ENCODE measurements at regions not wholly inside any gene's neighbourhood (a gene's known extent, or its start where the extent isn't known, plus 50 kb on each side); places are given as distances from the start of the nearest gene placed in this dataset.

DNA sequence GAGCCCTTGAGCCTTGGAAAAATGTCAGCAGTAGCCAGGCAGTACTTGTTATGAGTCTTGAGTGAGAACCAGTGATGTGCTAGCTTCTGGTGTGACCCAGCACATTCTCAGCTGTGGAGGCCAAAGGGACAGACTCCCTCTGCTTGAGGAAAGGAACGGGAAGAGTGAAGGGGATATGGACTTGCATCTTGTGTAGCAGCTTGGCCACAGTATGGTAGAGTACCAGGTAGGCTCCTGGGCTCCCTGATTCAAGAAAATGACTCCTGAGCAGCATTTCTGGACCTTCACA, 1601.9 kb upstream of the ADGRL3 start:
- H3K27me3 Mint-ChIP-seq (ENCODE audit: low read depth), result no peaks in the 10 kb centered on the region
- peaks cover 7% of the 10 kb centered on the region for H3K9me3 Mint-ChIP-seq
- POLR2A ChIA-PET, result no interaction called here
- DNase-seq (ENCODE audit: low spot score), result no peak
- TF ChIP-seq, protein P1, sequence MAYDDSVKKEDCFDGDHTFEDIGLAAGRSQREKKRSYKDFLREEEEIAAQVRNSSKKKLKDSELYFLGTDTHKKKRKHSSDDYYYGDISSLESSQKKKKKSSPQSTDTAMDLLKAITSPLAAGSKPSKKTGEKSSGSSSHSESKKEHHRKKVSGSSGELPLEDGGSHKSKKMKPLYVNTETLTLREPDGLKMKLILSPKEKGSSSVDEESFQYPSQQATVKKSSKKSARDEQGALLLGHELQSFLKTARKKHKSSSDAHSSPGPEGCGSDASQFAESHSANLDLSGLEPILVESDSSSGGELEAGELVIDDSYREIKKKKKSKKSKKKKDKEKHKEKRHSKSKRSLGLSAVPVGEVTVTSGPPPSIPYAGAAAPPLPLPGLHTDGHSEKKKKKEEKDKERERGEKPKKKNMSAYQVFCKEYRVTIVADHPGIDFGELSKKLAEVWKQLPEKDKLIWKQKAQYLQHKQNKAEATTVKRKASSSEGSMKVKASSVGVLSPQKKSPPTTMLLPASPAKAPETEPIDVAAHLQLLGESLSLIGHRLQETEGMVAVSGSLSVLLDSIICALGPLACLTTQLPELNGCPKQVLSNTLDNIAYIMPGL (CRISPR knock-in tag; IDR thresholded peaks at IDR 0.05), result no peak
- ATAC-seq, result no peak
- no peaks in the 10 kb centered on the region for H3K4me1 Mint-ChIP-seq
- H3K36me3 Mint-ChIP-seq, result no peaks in the 10 kb centered on the region
- H3K27ac Mint-ChIP-seq, result no peak overlapping the region
- H3K4me3 Mint-ChIP-seq, result no peak overlapping the region
- CTCF ChIA-PET, result no interaction called here

DNA sequence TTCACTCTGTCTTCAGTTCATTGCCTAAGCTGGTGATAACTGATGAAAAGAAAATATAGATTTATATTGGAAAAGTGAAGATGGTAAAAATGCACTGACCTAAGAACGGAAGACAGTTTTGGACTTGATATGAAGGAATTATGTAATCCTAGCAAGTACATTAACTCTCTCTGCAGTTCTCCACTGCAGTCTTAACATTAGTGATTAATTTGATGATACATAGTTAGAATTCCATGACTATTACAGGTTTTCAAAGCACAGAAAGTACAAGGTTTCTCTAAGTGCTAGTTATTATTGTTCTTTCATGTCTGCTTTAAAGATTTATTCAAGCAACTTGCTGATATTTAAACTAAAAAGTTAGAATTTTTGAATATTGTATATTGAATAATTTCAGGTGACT, 1591.7 kb upstream of the ADGRL3 start:
- POLR2A ChIA-PET, result no interaction called here
- no peak for DNase-seq (ENCODE audit: low spot score)
- no peak overlapping the region for H3K27ac Mint-ChIP-seq
- TF ChIP-seq SOX15 (CRISPR knock-in tag; IDR thresholded peaks at IDR 0.05) (no peak), GTF2I (CRISPR knock-in tag; conservative IDR thresholded peaks at IDR 0.05) (no peak), RORB (CRISPR knock-in tag; IDR thresholded peaks at IDR 0.05) (no peak), ATF1 (CRISPR knock-in tag; IDR thresholded peaks at IDR 0.05) (no peak), TP53 (CRISPR knock-in tag; IDR thresholded peaks at IDR 0.05) (no peak), NFATC4 (CRISPR knock-in tag; IDR thresholded peaks at IDR 0.05) (no peak), JUN (CRISPR knock-in tag; IDR thresholded peaks at IDR 0.05) (no peak), ZNF423 (CRISPR knock-in tag; IDR thresholded peaks at IDR 0.05) (no peak), ZNF232 (CRISPR knock-in tag; IDR thresholded peaks at IDR 0.05) (no peak), ZNF121 (CRISPR knock-in tag; IDR thresholded peaks at IDR 0.05) (no peak)
- TF ChIP-seq, protein P2, sequence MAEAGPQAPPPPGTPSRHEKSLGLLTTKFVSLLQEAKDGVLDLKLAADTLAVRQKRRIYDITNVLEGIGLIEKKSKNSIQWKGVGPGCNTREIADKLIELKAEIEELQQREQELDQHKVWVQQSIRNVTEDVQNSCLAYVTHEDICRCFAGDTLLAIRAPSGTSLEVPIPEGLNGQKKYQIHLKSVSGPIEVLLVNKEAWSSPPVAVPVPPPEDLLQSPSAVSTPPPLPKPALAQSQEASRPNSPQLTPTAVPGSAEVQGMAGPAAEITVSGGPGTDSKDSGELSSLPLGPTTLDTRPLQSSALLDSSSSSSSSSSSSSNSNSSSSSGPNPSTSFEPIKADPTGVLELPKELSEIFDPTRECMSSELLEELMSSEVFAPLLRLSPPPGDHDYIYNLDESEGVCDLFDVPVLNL (CRISPR knock-in tag; IDR thresholded peaks at IDR 0.05; ENCODE audit: borderline replicate concordance, low read depth), result no peak
- TF ChIP-seq, protein P3, sequence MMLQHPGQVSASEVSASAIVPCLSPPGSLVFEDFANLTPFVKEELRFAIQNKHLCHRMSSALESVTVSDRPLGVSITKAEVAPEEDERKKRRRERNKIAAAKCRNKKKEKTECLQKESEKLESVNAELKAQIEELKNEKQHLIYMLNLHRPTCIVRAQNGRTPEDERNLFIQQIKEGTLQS (CRISPR knock-in tag; conservative IDR thresholded peaks at IDR 0.05), result no peak
- TF ChIP-seq, protein P4, sequence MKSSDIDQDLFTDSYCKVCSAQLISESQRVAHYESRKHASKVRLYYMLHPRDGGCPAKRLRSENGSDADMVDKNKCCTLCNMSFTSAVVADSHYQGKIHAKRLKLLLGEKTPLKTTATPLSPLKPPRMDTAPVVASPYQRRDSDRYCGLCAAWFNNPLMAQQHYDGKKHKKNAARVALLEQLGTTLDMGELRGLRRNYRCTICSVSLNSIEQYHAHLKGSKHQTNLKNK (CRISPR knock-in tag; IDR thresholded peaks at IDR 0.05), result no peak
- TF ChIP-seq, protein P5, sequence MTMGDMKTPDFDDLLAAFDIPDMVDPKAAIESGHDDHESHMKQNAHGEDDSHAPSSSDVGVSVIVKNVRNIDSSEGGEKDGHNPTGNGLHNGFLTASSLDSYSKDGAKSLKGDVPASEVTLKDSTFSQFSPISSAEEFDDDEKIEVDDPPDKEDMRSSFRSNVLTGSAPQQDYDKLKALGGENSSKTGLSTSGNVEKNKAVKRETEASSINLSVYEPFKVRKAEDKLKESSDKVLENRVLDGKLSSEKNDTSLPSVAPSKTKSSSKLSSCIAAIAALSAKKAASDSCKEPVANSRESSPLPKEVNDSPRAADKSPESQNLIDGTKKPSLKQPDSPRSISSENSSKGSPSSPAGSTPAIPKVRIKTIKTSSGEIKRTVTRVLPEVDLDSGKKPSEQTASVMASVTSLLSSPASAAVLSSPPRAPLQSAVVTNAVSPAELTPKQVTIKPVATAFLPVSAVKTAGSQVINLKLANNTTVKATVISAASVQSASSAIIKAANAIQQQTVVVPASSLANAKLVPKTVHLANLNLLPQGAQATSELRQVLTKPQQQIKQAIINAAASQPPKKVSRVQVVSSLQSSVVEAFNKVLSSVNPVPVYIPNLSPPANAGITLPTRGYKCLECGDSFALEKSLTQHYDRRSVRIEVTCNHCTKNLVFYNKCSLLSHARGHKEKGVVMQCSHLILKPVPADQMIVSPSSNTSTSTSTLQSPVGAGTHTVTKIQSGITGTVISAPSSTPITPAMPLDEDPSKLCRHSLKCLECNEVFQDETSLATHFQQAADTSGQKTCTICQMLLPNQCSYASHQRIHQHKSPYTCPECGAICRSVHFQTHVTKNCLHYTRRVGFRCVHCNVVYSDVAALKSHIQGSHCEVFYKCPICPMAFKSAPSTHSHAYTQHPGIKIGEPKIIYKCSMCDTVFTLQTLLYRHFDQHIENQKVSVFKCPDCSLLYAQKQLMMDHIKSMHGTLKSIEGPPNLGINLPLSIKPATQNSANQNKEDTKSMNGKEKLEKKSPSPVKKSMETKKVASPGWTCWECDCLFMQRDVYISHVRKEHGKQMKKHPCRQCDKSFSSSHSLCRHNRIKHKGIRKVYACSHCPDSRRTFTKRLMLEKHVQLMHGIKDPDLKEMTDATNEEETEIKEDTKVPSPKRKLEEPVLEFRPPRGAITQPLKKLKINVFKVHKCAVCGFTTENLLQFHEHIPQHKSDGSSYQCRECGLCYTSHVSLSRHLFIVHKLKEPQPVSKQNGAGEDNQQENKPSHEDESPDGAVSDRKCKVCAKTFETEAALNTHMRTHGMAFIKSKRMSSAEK (CRISPR knock-in tag; IDR thresholded peaks at IDR 0.05; ENCODE audit: borderline replicate concordance), result no peak
- TF ChIP-seq, protein P6, sequence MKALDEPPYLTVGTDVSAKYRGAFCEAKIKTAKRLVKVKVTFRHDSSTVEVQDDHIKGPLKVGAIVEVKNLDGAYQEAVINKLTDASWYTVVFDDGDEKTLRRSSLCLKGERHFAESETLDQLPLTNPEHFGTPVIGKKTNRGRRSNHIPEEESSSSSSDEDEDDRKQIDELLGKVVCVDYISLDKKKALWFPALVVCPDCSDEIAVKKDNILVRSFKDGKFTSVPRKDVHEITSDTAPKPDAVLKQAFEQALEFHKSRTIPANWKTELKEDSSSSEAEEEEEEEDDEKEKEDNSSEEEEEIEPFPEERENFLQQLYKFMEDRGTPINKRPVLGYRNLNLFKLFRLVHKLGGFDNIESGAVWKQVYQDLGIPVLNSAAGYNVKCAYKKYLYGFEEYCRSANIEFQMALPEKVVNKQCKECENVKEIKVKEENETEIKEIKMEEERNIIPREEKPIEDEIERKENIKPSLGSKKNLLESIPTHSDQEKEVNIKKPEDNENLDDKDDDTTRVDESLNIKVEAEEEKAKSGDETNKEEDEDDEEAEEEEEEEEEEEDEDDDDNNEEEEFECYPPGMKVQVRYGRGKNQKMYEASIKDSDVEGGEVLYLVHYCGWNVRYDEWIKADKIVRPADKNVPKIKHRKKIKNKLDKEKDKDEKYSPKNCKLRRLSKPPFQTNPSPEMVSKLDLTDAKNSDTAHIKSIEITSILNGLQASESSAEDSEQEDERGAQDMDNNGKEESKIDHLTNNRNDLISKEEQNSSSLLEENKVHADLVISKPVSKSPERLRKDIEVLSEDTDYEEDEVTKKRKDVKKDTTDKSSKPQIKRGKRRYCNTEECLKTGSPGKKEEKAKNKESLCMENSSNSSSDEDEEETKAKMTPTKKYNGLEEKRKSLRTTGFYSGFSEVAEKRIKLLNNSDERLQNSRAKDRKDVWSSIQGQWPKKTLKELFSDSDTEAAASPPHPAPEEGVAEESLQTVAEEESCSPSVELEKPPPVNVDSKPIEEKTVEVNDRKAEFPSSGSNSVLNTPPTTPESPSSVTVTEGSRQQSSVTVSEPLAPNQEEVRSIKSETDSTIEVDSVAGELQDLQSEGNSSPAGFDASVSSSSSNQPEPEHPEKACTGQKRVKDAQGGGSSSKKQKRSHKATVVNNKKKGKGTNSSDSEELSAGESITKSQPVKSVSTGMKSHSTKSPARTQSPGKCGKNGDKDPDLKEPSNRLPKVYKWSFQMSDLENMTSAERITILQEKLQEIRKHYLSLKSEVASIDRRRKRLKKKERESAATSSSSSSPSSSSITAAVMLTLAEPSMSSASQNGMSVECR (CRISPR knock-in tag; IDR thresholded peaks at IDR 0.05; ENCODE audit: borderline replicate concordance), result no peak
- TF ChIP-seq, protein P7, sequence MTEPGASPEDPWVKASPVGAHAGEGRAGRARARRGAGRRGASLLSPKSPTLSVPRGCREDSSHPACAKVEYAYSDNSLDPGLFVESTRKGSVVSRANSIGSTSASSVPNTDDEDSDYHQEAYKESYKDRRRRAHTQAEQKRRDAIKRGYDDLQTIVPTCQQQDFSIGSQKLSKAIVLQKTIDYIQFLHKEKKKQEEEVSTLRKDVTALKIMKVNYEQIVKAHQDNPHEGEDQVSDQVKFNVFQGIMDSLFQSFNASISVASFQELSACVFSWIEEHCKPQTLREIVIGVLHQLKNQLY (CRISPR knock-in tag; IDR thresholded peaks at IDR 0.05), result no peak
- H3K4me1 Mint-ChIP-seq, result no peaks in the 10 kb centered on the region
- no peaks in the 10 kb centered on the region for H3K27me3 Mint-ChIP-seq (ENCODE audit: low read depth)
- H3K36me3 Mint-ChIP-seq, result no peaks in the 10 kb centered on the region
- ATAC-seq, result no peak
- H3K9me3 Mint-ChIP-seq, result peaks cover 3% of the 10 kb centered on the region; the same call in 1 of the 2 replicates
- CTCF ChIA-PET, result no interaction called here
- H3K4me3 Mint-ChIP-seq, result no peak overlapping the region

Data from WTC11 (cell line).